HepG2 (cell line): ENCODE measurements at regions not wholly inside any gene's neighbourhood (a gene's known extent, or its start where the extent isn't known, plus 50 kb on each side); places are given as distances from the start of the nearest gene placed in this dataset.

Source experiments
- ATAC-seq: fragments of 200-7000 bp; cut with Tn5 transposase; 3 replicates; pipeline ENCODE4 v1.9.1; 2020; ENCODE audit warnings: mild to moderate bottlenecking, moderate library complexity
- BruUV-seq: library from RNA; stranded (reverse); fragments of 400-500 nt; replicated peaks from 2 replicates; lab custom pipeline; 2021; lab: Mats Ljungman, UMichigan
- CTCF ChIA-PET: fragments of 300-600 bp; formaldehyde crosslinking; extraction: SDS; loops from one replicate; lab custom pipeline; 2021; ENCODE audit warnings: low total read pairs, inconsistent platforms, low intra/inter-chr PET ratio; lab: Yijun Ruan, JAX
- POLR2A ChIA-PET: fragments of 350-600 bp; sonication (Branson Sonifier 250); formaldehyde crosslinking; loops from one replicate; lab custom pipeline; 2020; ENCODE audit warnings: antibody characterized with exemption, inconsistent platforms; lab: Yijun Ruan, JAX
- DNase-seq: peaks from one replicate; pipeline ENCODE4 v3.0.0-alpha.2; 2015; ENCODE audit warnings: low spot score
- FAIRE-seq: peaks from 3 replicates; lab custom pipeline; 2011; peaks lifted over from hg19 to GRCh38; lab: Jason Lieb, UNC
- H2AFZ ChIP-seq: one replicate; pipeline ENCODE4 v1.6.1; 2011; ENCODE audit warnings: low read length, inconsistent platforms
- H3K27ac ChIP-seq: fragments of 300-600 bp; 3 replicates; pipeline ENCODE4 v1.8.0; 2011; ENCODE audit warnings: mixed run types, mild to moderate bottlenecking, mixed read lengths, low read length, inconsistent platforms; ENCODE audit not compliant: insufficient read depth; ENCODE audit errors: extremely low read length
- H3K27me3 ChIP-seq, 2 experiments: fragments of 200-600 bp in 1 of 2; 2 replicates in 1 of 2; 3 replicates in 1 of 2; pipeline versions ENCODE4 v1.6.0 to v1.8.0; 2011; ENCODE audit warnings: low read length in 2 of 2, mild to moderate bottlenecking in 2 of 2, moderate library complexity in 2 of 2, inconsistent platforms in 1 of 2; ENCODE audit not compliant: insufficient read depth in 2 of 2, control insufficient read depth in 1 of 2
- H3K36me3 ChIP-seq, 2 experiments: fragments of 200-600 bp in 1 of 2; replicated peaks in 1 of 2; 2 replicates in 1 of 2; 3 replicates in 1 of 2; pipeline versions ENCODE4 v1.5.1 to v1.8.0; 2011; ENCODE audit warnings: low read length in 2 of 2, inconsistent platforms in 1 of 2; ENCODE audit not compliant: insufficient read depth in 2 of 2, control insufficient read depth in 1 of 2
- H3K4me1 ChIP-seq: 2 replicates; pipeline ENCODE4 v1.5.1; 2012; ENCODE audit warnings: low read length, inconsistent platforms; ENCODE audit not compliant: insufficient read depth
- H3K4me2 ChIP-seq: 2 replicates; pipeline ENCODE4 v1.6.0; 2011; ENCODE audit warnings: low read depth, low read length, inconsistent platforms
- H3K4me3 ChIP-seq, 3 experiments: fragments of 200-600 bp in 1 of 3; sonication (generic), shearing (Covaris generic) in 1 of 3; replicated peaks in 1 of 3; 2 replicates each; pipeline ENCODE4 v1.5.1; 2011 to 2016; ENCODE audit warnings: low read length in 3 of 3, inconsistent platforms in 2 of 3, low read depth in 2 of 3, mild to moderate bottlenecking in 2 of 3, control low read depth in 1 of 3, mixed read lengths in 1 of 3; ENCODE audit not compliant: insufficient read depth in 1 of 3
- H3K79me2 ChIP-seq: one replicate; pipeline ENCODE4 v1.6.1; 2011; ENCODE audit warnings: low read length, inconsistent platforms; ENCODE audit not compliant: insufficient read depth
- H3K9ac ChIP-seq: 2 replicates; pipeline ENCODE4 v1.6.0; 2011; ENCODE audit warnings: mild to moderate bottlenecking, low read depth, low read length, inconsistent platforms; ENCODE audit not compliant: insufficient read depth
- H3K9me3 ChIP-seq: 2 replicates; pipeline ENCODE4 v1.5.1; 2012; ENCODE audit warnings: mild to moderate bottlenecking, low read length
- H4K20me1 ChIP-seq: 2 replicates; pipeline ENCODE4 v1.6.0; 2011; ENCODE audit warnings: inconsistent platforms, mild to moderate bottlenecking, low read length, moderate library complexity; ENCODE audit not compliant: insufficient read depth
- FOXJ3 ChIP-seq: sonication (generic); formaldehyde crosslinking; IDR thresholded peaks from 2 replicates; pipeline ENCODE4 v1.4.0; 2020; ENCODE audit warnings: missing genetic modification reagents, mild to moderate bottlenecking, borderline replicate concordance
- FOXK1 ChIP-seq: sonication (generic); formaldehyde crosslinking; IDR thresholded peaks from 2 replicates; pipeline ENCODE4 v1.4.0; 2020; ENCODE audit warnings: low read depth, missing genetic modification reagents, borderline replicate concordance
- GATAD1 ChIP-seq: IDR thresholded peaks from 2 replicates; pipeline ENCODE4 v1.6.1; 2016; ENCODE audit warnings: missing genetic modification reagents, missing compliant biosample characterization
- LCORL ChIP-seq, 2 experiments: fragments of 450-650 bp in 1 of 2; sonication (generic) in 1 of 2; formaldehyde crosslinking in 1 of 2; IDR thresholded peaks; 2 replicates each; pipeline versions ENCODE4 v1.5.0 to v1.6.1; 2017 to 2020; ENCODE audit warnings: antibody characterized with exemption in 1 of 2, missing genetic modification reagents in 1 of 2
- PLSCR1 ChIP-seq: sonication (generic); formaldehyde crosslinking; IDR thresholded peaks from 2 replicates; pipeline ENCODE4 v1.5.0; 2020; ENCODE audit warnings: missing genetic modification reagents, mild to moderate bottlenecking, borderline replicate concordance
- POLR2G ChIP-seq: fragments of 200-400 bp; formaldehyde crosslinking; IDR thresholded peaks from 2 replicates; pipeline ENCODE4 v1.6.1; 2018; ENCODE audit warnings: mild to moderate bottlenecking, low read depth, low read length, moderate library complexity
- TSC22D2 ChIP-seq: sonication (generic); formaldehyde crosslinking; IDR thresholded peaks from 2 replicates; pipeline ENCODE4 v1.5.1; 2020; ENCODE audit warnings: missing genetic modification reagents, mild to moderate bottlenecking, borderline replicate concordance
- ZFAT ChIP-seq: sonication (generic); formaldehyde crosslinking; conservative IDR thresholded peaks from 2 replicates; pipeline ENCODE4 v1.8.1; 2023; ENCODE audit warnings: missing genetic modification reagents, inconsistent platforms
- ZMAT3 ChIP-seq: sonication (generic); formaldehyde crosslinking; conservative IDR thresholded peaks from 2 replicates; pipeline ENCODE4 v1.7.0; 2021; ENCODE audit warnings: missing genetic modification reagents
- ZNF343 ChIP-seq: sonication (generic); formaldehyde crosslinking; IDR thresholded peaks from 2 replicates; pipeline ENCODE4 v1.4.0; 2020; ENCODE audit warnings: mild to moderate bottlenecking, missing genetic modification reagents
- ZNF883 ChIP-seq: sonication (generic); formaldehyde crosslinking; IDR thresholded peaks from 2 replicates; pipeline ENCODE4 v1.5.1; 2020; ENCODE audit warnings: mild to moderate bottlenecking, missing genetic modification reagents; ENCODE audit errors: not compliant biosample characterization
- WGBS: methylation state at CpG from one replicate; pipeline ENCODE4 v1.1.6; 2017; ENCODE audit warnings: low lambda C conversion rate; 5-methylcytosine and 5-hydroxymethylcytosine counted together
- in situ Hi-C: cut with HindIII; loops from 2 replicates; pipeline ENCODE4 v1.10.0; 2017; ENCODE audit warnings: low pct_unique_long_range_greater_than_20kb; ENCODE audit not compliant: extremely low pct_ligation_motif_present
- intact Hi-C: fragments of 100-400 bp; cut with micrococcal nuclease; formaldehyde crosslinking; loops from one replicate; pipeline ENCODE4 v1.10.0; 2022; ENCODE audit not compliant: unreplicated experiment

- TF ChIP-seq ZNF883 (CRISPR knock-in tag) (no peak), ZFAT (CRISPR knock-in tag) (no peak)
These were observed 189.2 kb upstream of the DSEL start (continued) for GRCh38 chr18:67705748-67706147.

- no peak for ATAC-seq
- no peak overlapping the region for H3K4me3 ChIP-seq
- H3K4me2 ChIP-seq: no peak overlapping the region
- H2AFZ ChIP-seq: no peak overlapping the region
- no peaks in the 10 kb centered on the region for H3K79me2 ChIP-seq
- intact Hi-C loops: no loop called here
- H3K27ac ChIP-seq: no peak overlapping the region
- H3K4me1 ChIP-seq: no peaks in the 10 kb centered on the region
- TF ChIP-seq ZMAT3 (CRISPR knock-in tag) (no peak), ZNF343 (CRISPR knock-in tag) (no peak), POLR2G (no peak), FOXJ3 (no peak), GATAD1 (CRISPR knock-in tag) (no peak), LCORL (IDR thresholded peaks at IDR 0.05) (no peak), LCORL (CRISPR knock-in tag; IDR thresholded peaks at IDR 0.05) (no peak), PLSCR1 (CRISPR knock-in tag) (no peak), FOXK1 (CRISPR knock-in tag) (no peak), TSC22D2 (CRISPR knock-in tag) (no peak)
- TF ChIP-seq, all 625 proteins: peak for 0
- DNase-seq (no peak), FAIRE-seq (no peak)
- 33% methylated on average over 1 of the region's 1 CpG for WGBS
- Histone ChIP-seq H3K9ac (no peak overlapping the region), H4K20me1 (no peaks in the 10 kb centered on the region), H3K27me3 (no peaks in the 10 kb centered on the region; a peak in 1 of 5 replicates), H3K9me3 (no peaks in the 10 kb centered on the region), H3K36me3 (no peaks in the 10 kb centered on the region)
- POLR2A ChIA-PET: no interaction called here
- no TSS peak for BruUV-seq
- in situ Hi-C loops: no loop called here
- CTCF ChIA-PET: no interaction called here
These were observed 179.2 kb upstream of the DSEL start for GRCh38 chr18:67695684-67696083.
